Midbrain (tissue), 1 donor: ENCODE measurements at regions not wholly inside any gene's neighbourhood (a gene's known extent, or its start where the extent isn't known, plus 50 kb on each side); places are given as distances from the start of the nearest gene placed in this dataset.
"Not testable (repeated sequence)": the region's sequence is repeated elsewhere in the genome, so short reads cannot be mapped to it uniquely, and the experiment has no call there.

Experiments
- DNase-seq: peaks from one replicate; lab custom pipeline; 2025; lab: John Stamatoyannopoulos, UW

DNA sequence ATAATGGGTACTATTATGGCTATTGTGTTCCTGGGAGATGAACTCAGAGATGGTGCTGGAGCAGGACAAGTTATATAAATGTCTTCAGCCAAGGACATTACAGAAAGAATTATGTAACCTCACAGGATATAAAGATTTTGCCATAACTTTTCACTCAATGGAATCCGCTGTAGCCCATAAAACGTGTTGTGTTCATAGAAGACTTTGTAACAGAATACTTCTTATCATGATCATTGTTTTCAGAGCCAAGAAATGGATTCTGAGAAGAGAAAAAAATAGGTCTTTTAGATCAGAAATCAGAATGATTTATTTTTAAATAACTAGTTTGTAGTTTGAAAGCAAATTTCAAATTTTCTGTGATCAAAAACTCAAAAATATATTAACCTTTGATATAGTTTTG, 441.0 kb upstream of the TENM3 start:
- no peak for DNase-seq

DNA sequence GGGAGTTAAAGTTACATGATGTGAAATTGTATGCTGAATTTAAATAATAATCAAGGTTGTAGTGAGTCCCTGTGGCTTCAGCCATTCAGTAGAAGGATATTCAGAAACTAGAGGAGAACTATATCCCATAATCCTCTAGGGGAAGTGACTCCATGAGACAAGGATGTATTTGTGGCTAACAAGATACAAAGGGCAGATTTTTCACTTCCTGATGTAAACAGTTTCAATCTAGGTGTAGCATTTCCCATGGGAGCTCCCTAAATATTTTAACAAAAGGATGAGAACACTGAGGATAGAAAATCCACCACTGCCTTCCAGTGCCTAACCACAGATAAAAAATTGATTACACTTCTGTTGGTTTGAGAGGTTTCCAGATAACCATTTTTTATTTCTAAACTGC, 435.4 kb upstream of the TENM3 start:
- no peak for DNase-seq

DNA sequence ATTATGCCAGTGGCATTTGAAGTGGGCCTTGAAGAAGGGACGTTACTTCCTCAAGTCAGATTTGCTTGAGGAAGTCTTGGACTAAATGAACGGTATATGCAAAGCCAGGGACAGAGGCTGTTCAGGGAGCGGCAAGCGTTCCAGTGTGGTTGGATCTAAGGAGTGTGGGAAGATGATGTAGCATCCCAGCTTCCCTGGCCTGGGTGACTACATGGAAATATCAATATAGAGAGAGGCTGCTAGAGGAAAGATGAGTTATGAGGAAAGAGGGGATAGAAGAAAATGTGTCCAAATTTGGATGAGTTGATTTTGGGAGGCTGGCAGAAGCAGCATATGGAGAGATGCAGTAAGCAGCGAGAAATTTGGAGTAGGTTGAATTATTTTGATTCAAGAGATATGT, 432.5 kb upstream of the TENM3 start:
- DNase-seq = no peak

DNA sequence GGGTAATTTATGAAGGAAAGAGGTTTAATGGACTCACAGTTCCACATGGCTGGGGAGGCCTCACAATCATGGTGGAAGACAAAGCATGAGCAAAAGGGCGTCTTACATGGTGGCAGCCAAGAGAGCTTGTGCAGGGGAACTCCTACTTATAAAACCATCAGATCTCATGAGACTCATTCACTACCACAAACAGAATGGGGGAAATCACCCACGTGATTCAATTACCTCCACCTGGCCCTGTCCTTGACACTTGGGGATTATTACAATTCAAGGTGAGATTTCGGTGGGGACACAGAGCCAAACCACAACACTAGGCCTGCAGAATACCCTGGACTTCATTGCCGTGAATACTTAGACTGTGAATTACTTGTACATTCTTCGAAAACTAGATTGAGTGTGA, 431.7 kb upstream of the TENM3 start:
- DNase-seq = not testable (repeated sequence)

DNA sequence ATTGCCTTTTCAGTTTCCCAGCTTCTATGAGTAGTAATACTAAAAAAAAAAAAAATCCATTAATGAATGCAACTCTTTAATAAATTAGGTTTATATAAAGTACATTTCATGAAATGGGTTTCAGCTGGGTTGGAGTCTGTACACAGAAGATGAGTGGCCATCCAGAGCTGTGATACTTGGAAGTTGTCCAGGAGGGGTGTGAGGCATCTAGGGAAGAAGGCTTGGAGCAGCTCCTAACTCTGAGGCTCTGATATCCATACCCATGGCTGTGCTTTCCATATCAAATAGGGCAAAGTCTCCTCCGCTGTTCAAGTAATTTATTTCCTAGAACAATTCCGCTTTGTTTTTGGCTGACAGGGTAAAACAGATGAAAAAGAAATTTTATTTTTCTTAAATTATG, 423.3 kb upstream of the TENM3 start:
- DNase-seq = no peak

DNA sequence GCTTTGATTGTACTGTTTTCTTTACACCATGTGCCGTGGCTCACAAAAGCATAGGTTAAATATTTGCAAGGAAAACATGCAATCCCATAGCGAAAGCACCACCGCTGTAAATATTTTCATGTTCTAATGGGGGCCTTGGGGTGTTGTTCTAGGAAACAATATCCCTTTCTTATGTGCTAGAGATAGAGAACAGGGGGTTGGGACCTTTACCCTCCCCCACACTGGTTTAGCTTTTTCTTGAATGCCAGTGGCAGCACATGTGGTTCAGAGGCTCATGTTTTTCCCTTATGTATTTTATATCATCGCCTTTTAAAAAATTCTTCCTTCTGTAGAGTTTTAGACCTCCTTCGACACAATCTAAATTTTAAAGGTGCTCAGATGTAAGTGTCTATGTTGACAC, 422.6 kb upstream of the TENM3 start:
- DNase-seq = no peak

DNA sequence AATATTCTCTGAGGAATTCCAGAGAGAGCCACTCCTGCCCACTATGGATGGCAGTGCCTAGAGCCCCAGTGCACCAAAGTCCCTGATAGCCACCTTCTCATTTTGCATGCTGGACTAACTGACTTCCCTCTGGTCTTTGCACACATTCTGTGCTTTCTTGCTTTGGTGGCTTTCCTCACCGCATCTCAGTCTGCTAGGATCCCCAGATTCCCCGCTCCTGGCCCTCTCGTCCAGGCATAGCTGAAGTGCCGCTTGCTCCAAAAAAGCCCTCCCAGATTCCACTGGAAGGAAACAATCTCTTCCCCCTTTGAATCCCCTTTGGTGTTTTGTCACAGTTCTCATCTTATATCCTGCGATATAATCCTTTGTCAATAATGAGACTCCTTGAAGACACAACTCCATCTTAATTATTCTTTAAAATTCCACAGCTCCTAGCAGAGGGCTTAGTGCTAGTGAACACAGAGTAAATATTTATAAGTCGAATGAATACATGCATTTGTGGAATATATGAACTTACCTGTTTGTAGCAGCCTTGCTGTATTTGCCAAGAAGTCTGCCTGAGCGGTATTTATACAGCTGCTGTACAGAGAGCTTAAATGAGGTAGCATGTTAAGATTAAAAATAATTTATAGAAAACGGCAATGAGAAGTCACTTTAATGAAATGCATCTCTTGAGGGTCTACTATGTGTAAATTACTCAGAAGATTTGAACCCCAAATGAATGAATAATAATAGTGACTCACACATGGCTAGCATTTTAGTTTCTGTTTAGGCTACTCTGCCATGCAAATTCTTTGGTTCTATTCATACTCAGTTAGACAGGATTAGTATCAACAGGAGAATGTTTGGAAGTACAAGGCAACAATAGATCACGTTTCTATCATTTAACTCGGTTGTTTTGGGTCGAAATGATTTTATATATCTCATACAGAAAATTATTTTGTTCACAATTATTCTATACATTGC, 421.9 kb upstream of the TENM3 start:
- DNase-seq = no peak

DNA sequence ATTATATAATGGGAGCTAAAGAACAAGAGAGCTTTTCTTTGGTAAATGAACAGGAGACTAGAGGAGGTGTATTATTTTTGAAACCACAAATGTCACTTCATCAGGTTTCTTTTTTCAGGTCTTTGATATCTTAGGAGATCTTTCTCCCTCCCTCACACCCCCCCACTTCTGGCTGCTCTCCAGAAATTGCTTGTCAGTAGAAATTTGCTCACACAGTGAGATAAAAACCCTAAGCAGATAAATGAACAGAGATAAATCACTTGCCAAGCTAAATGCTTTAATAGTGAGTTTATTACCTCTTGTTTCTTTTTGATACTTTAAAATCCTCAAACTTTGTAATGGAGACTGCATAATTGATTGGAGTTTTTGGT, 421.2 kb upstream of the TENM3 start:
- no peak for DNase-seq

DNA sequence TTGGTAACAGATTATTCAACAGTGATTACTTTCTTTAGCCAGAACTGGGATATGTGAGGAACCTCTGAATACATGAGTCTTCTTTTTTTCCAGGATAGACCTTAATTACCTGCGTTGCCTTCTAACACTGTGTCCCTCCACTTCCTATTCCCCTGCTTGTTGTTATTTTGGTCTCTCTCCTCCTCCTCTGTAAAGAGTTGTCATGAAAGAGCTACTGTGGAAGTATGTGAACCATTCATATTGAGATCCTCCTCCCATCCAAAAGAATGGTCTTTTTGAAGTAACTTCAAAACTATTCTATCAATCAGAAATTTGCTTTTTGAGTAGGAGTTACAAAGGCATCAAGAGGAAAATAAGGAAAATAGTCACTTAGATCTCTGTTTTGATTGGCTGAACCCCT, 420.0 kb upstream of the TENM3 start:
- no peak for DNase-seq

DNA sequence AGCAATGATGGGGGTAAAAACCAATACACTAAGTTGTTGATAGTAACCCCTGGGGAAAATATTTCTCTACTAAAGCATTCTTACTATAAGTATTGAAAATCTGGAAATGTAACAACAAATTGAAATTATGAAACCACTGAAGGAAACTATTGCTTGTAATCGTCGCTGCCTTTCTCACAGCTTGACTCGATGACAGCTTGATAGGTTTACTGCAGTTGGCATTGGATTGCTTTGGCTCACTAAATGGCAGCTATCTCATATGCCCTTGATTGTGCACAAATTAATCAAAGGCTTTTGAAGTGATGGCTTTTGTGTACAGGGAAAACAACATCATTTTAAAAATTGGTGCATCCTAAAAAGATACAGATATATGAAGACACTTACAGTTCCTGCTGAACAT, 419.6 kb upstream of the TENM3 start:
- DNase-seq = no peak

DNA sequence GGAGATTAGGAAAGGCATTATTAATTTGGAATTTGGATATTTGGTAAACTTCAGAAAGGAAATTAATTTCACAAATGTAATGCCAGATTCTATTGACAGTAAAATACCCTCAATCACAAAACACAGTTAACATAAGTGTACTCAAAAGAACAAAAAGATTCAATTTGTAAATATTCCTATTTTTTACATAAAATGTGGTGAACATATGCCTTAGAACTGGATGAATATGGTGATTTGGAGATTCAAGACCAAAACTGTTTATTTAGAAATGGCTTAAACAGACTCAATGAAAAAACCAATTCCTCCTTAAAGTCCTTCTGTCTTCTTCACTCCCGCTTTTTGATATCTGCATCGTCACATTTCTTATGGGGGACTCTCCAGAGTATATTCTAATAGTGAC, 417.6 kb upstream of the TENM3 start:
- no peak for DNase-seq

DNA sequence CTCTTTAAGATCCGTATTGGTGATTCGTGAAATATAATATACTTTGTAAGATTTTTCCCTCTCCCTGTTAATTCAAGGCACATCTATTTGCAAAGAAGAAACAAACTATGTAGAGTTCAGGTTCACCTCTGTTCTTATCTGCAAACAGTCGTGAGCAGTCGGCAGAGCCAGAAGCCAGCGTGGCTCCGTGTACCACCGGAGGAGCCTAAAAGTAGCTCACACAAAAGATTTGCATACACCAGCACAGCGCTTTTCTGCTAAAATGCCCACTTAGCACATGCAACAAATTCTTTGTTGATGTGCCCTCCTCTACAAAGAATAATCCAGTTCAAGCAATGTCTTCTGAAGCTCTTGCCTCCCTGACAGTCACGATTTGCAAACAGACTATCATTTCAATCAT, 416.0 kb upstream of the TENM3 start:
- no peak for DNase-seq

DNA sequence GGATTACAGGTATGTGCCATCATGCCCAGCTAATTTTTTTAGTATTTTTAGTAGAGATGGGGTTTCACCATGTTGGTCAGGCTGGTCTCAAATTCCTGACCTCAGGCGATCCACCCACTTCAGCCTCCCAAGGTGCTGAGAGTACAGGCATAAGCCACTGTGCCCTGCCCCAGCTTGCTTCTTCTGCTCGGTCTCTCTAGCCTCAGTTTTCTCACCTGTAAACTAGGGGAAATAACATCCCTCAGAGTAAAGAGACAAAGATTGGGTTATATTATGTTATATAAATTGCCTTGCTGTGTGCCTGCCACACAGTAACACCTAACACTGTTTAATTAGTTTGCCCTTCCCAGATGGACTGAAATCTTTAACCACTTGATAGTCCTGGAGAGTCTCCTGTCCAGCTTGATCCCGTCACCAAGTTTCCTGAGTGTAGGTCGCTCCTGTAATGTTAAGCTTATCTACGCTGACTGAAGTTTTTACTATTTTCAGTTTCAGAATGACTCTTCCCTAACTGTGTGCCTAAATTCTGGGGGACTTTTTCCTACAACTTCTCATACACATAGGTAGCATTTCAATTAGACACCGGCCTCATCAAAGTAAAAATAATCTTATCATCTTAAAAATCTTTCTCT, 412.7 kb upstream of the TENM3 start:
- no peak for DNase-seq

DNA sequence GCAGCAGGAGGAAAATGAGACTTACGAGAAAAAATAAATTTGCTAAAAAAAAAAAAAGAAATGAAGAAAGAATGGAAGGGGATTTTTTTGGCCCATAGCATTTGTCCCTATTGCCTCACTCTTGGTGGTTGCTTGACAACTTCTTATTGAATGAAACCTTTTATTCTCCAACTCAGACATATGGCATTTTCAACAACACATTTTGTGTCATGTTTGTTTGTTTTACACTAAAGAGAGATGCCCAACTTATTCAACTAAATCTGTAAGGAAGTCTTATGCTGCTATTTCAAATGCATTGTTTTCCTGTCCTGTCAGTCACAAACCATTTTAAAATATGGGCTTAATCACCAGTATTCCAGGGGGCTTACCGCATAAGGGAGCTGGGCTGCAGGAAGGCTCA, 409.1 kb upstream of the TENM3 start:
- no peak for DNase-seq

DNA sequence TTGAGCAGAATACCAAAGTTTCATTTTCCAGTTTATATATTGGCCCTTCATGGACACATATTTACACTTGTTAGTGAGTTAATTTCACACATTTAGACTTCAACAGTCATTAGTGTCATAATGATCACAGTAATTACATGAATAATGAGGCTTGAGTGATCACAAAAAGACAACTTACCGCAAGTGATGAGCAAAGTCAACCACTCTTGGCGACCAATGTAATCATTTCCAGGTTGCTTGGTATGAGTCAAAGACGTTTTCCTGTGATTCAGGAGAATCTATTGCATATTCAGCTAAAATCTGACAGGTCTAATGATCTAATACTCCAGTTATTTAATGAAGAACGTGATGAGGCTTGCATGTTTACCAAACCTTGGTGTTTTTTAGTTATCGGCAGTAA, 407.9 kb upstream of the TENM3 start:
- no peak for DNase-seq

DNA sequence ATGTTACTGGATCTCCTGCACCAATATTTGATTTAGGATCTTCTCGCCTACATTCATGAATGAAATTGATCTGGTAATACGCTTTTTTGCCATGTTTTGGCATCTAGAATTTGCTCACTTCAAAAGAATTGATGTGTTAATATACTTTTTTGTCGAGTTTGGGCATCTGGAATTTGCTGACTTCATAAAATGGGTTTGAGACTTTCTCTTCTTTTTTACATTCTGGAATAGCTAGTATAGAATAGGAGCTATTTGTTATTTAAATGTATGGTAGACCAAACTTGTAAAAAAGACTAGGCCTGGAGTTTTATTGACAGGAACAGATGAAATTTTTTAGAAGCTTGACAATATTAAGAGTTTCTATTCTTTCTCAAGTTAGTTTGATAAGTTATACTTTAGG, 404.9 kb upstream of the TENM3 start:
- no peak for DNase-seq

DNA sequence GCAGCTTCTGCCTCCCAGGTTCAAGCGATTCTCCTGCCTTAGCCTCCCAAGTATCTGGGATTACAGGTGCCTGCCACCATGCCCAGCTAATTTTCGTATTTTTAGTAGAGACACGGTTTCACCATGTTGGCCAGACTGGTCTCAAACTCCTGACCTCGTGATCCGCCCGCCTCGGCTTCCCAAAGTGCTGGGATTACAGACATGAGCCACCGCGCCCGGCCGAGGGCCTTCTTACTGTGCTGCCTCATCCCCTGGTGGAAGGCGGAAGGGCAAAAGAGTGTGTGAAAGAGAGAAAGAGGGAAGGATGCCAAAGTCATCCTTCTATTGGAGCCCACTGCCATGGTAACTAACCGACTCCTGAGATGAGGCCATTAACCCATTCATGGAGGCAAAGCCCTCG, 399.4 kb upstream of the TENM3 start:
- DNase-seq = not testable (repeated sequence)

DNA sequence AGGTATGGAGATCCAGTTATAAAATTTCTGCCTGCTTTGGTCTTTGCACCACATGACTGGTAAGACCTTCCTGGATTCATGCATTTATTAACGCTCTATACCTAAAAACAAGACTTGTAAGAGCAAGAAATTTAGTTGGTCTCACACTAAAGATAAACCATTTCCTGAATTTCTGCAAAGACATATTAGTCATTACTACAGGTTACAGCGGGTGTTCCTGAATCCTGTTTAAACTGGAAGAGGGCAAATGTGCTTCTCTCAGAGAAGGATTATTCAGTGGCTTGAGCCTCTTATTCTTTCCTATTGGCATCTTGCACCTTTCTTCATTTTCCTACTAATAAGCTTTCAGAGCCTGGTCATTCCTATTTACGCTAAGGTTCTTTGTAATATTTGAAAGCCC, 397.6 kb upstream of the TENM3 start:
- DNase-seq = no peak

DNA sequence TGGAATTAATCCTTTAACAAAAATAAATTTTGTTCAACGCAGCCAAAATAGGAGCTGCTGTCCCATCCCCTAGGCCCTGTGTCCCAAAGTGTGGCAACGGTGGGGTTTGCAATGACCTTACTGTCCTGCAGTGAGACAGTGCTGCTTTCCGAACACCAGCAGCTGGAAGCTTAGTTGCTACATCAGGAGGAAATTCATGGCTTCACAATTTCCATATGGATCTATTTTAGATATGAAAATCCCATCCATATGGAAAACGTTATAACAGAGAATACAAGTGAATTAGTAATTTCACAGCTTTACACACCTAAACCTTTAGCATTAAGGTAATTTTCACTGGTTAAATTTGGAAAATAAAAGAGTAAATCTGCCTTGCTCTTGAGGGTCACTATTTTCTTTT, 396.3 kb upstream of the TENM3 start:
- DNase-seq = no peak

DNA sequence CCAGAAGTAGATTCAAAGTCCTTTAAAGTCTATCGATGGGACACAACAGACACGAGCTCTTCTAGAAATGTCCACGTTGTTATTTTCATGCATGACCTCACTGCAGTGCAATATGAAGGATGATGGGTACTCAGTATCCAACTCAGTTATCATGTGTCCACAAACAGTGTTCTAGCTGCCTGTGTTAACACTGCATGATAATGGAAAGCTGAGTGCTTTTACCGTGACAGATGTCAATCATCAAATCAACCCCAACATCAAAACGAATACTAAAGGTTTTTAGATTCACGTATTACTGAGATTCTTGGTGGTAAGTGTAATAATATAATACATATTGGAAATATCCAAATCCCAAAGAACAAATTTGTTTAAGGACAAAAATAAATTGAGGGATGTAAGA, 394.8 kb upstream of the TENM3 start:
- no peak for DNase-seq

DNA sequence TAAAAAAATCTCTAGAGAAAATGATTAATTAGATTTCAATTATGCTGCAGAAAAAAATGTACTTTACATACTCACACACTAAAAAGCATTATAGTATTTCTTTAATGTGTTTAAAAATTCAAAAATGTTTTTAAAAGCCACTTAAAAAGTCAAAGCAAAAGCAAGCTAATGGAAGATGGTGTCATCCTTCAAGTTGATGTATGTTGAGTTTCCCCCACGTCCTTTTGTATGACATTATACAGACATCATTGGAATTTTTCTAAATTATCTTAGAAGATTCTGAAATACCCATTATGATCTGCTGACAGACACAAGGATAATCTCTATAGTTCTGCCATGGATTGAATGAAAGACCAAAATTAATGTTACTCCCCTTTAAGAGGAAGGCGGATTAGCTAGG, 393.7 kb upstream of the TENM3 start:
- DNase-seq = no peak

DNA sequence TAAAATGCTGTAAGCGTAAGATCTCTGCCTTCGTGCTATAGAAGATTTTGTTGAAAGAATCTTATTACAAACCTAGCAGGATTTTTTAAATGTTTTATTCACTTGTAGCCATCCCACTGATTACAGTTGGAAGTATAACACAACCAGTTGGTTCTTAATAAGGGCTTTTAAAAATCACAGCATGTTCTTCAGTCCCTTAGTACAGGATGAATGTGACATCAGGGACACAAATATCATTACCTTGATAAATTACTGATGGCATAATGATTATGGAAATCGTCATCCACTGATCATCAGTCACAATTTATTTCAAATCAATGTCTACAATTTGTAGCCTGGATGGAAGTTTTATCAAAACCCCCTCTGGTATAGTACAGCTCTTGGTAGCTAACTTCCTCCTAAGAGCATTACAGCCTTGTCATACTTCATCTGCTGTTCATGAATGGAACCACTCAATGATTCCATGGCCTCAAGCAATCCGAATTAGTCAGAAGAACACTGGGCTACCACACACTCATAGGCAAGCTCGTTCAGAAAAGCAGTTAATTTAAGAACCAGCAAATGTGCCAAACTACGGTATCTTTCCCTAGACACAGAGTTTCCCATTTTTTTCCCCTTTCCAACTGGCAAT, 389.2 kb upstream of the TENM3 start:
- DNase-seq = no peak

DNA sequence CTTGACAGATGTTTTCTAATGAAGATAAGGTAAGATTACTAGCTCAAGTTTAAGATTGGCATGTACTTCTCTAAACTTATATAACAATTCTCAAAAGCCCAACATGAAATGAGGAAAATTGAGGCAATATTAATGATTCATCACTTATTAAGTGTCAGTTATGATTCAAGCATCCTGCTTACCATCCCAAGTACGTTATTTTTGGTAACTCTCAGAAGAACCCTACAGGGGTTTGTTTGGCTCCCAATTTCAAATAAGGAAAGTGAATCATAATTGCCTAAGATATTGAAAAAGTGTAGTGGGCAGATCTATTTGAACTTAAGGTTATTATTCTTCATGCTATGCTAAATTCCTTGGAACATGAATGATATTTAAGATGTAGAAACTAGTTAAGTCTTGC, 387.9 kb upstream of the TENM3 start:
- DNase-seq = no peak
